ENCODE measurements at regions not wholly inside any gene's neighbourhood (a gene's known extent, or its start where the extent isn't known, plus 50 kb on each side); places are given as distances from the start of the nearest gene placed in this dataset.

DNA sequence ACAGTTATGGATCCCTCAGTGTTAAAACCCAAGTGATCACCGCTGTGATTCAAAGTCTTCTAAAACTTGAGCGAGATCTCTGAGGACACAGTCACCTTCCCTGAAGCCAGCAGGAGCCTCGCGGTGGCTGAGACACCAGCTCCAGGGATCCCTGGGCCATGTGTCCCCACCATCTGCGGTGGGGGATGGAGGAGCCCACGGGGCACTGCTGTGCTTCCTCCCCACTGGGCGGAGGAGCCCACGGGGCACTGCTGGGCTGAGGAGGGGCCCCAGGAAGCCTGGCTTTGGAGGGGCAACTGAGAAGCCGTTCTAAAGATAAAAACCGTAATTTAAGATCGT is 65.7 kb upstream of the METRNL start:
- 75% methylated on average over 10 of the region's 11 CpGs for WGBS (ENCODE audit: insufficient coverage, low coverage, missing lambda C conversion rate)
- Histone ChIP-seq H3K9ac (ENCODE audit: insufficient read depth in 1 of 2, low read depth in 2 of 2, low read length in 2 of 2) (no peak overlapping the region; a peak in 1 of 4 replicates), H2AFZ (ENCODE audit: low read depth, low read length) (no peak overlapping the region), H3K4me3 (no peak overlapping the region), H3K27ac (ENCODE audit: extremely low read depth, low read depth, low read length) (no peak overlapping the region), H3K36me3 (ENCODE audit: control insufficient read depth, insufficient read depth, low read length) (no peaks in the 10 kb centered on the region), H3K79me2 (ENCODE audit: control insufficient read depth, insufficient read depth, low read length) (no peaks in the 10 kb centered on the region), H3K9me3 (replicated peaks; ENCODE audit: control insufficient read depth, insufficient read depth, low read depth, low read length) (peaks cover 8% of the 10 kb centered on the region), H3K9me1 (ENCODE audit: control insufficient read depth, insufficient read depth, low read length) (no peaks in the 10 kb centered on the region), H3K27me3 (ENCODE audit: control insufficient read depth in 2 of 2, insufficient read depth in 2 of 2, low read length in 2 of 2) (no peaks in the 10 kb centered on the region), H4K20me1 (replicated peaks; ENCODE audit: control insufficient read depth, insufficient read depth, low read length) (no peaks in the 10 kb centered on the region), H3K4me1 (replicated peaks in 1 of 2; ENCODE audit: control insufficient read depth in 2 of 2, insufficient read depth in 2 of 2, low read length in 2 of 2) (peaks cover 0 to 13% of the 10 kb centered on the region in 2 experiments; a peak in 1 of 5 replicates), H3K4me2 (ENCODE audit: insufficient read depth, low read length) (no peak overlapping the region)
- in situ Hi-C loops (cut with MboI) (no loop called here), intact Hi-C loops (cut with micrococcal nuclease) (no loop called here)
- TF ChIP-seq RAD51 (IDR thresholded peaks at IDR 0.05; ENCODE audit: borderline replicate concordance, low read depth) (no peak), HEY1 (CRISPR knock-in tag; IDR thresholded peaks at IDR 0.05; ENCODE audit: borderline replicate concordance) (no peak), CHD4 (IDR thresholded peaks at IDR 0.05; ENCODE audit: insufficient read depth, insufficient replicate concordance, low read depth, low read length, poor library complexity, severe bottlenecking) (no peak), HES1 (IDR thresholded peaks at IDR 0.05; ENCODE audit: low read depth) (no peak), LARP7 (IDR thresholded peaks at IDR 0.05) (no peak), SNRNP70 (optimal IDR thresholded peaks at IDR 0.05; ENCODE audit: low read depth, low read length) (no peak), NFRKB (IDR thresholded peaks at IDR 0.05; ENCODE audit: low read depth) (no peak), BRF1 (IDR thresholded peaks at IDR 0.05; ENCODE audit: borderline replicate concordance, extremely low read depth, insufficient read length) (no peak), CLOCK (CRISPR knock-in tag; IDR thresholded peaks at IDR 0.05; ENCODE audit: borderline replicate concordance) (no peak)
- TF ChIP-seq, protein P1, sequence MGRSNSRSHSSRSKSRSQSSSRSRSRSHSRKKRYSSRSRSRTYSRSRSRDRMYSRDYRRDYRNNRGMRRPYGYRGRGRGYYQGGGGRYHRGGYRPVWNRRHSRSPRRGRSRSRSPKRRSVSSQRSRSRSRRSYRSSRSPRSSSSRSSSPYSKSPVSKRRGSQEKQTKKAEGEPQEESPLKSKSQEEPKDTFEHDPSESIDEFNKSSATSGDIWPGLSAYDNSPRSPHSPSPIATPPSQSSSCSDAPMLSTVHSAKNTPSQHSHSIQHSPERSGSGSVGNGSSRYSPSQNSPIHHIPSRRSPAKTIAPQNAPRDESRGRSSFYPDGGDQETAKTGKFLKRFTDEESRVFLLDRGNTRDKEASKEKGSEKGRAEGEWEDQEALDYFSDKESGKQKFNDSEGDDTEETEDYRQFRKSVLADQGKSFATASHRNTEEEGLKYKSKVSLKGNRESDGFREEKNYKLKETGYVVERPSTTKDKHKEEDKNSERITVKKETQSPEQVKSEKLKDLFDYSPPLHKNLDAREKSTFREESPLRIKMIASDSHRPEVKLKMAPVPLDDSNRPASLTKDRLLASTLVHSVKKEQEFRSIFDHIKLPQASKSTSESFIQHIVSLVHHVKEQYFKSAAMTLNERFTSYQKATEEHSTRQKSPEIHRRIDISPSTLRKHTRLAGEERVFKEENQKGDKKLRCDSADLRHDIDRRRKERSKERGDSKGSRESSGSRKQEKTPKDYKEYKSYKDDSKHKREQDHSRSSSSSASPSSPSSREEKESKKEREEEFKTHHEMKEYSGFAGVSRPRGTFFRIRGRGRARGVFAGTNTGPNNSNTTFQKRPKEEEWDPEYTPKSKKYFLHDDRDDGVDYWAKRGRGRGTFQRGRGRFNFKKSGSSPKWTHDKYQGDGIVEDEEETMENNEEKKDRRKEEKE (IDR thresholded peaks at IDR 0.05; ENCODE audit: borderline replicate concordance in 1 of 2, control insufficient read depth in 1 of 2, low read depth in 2 of 2, low read length in 1 of 2): no peak
- FAIRE-seq: no peak
- BruUV-seq (replicated peaks): no TSS peak
- ChIA-PET CTCF (ENCODE audit: low intra/inter-chr PET ratio) (no interaction called here), POLR2A (interaction anchor here (0.6 kb wide), 1 partner anchor 84 kb away, joined by 4 read pairs; no protein-coding TSS in a partner anchor)
- ATAC-seq: no peak
- no peak for DNase-seq (ENCODE audit: extremely low read depth in 1 of 4, low spot score in 3 of 4)

Measured in K562 (cell line).